Ovary (tissue), 3 donors: ENCODE measurements at regions not wholly inside any gene's neighbourhood (a gene's known extent, or its start where the extent isn't known, plus 50 kb on each side); places are given as distances from the start of the nearest gene placed in this dataset.

Experiments used
- CTCF ChIP-seq, 3 donors: fragments of 450-650 bp in 2 of 3; fragments of 200-600 bp in 1 of 3; IDR thresholded peaks; one replicate each; pipeline versions ENCODE4 v1.5.1 to v1.8.0; 2016 to 2022; ENCODE audit warnings: antibody characterized with exemption in 3 of 3, mild to moderate bottlenecking in 1 of 3
- POLR2A ChIP-seq: fragments of 450-650 bp; IDR thresholded peaks from one replicate; pipeline ENCODE4 v1.6.1; 2017; ENCODE audit warnings: antibody characterized with exemption, mild to moderate bottlenecking, moderate library complexity
- donor health status: DM: no; HTN: no; CAD: no.

GRCh38 chr4:81565142-81565870 is 93.6 kb upstream of the RASGEF1B start:
- TF ChIP-seq CTCF (IDR thresholded peaks at IDR 0.05) (no peak), POLR2A (no peak)
